GM21367 (cell line): ENCODE measurements at regions not wholly inside any gene's neighbourhood (a gene's known extent, or its start where the extent isn't known, plus 50 kb on each side); places are given as distances from the start of the nearest gene placed in this dataset.

ENCODE experiments used
- ATAC-seq: cut with Tn5 transposase; IDR thresholded peaks from one replicate; pipeline ENCODE4 v1.9.1; 2021; ENCODE audit not compliant: unreplicated experiment

GRCh38 chr1:4848431-4848830, 194.0 kb downstream of the AJAP1 start:
- ATAC-seq: no peak

DNA sequence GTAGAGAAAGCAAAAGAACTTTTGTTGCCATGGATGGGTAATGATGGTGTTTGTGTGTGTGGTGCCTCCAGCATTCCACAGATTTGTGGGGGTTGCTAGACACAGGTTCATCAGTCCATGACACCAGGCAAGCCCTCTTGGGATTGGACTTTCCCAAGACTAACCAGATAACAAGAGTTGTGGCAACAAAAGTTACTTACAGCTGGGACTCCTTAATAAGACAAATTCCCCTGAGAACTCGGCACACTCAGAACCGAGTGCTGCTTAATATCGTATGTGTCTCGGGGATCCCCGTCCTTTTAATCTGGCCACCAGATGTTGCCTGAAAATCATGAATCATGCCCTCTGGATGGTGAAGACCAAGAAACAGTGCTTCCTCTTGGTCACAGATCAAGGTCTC, 193.3 kb downstream of the AJAP1 start:
- ATAC-seq: no peak
